T-cell (primary cell): ENCODE measurements at regions not wholly inside any gene's neighbourhood (a gene's known extent, or its start where the extent isn't known, plus 50 kb on each side); places are given as distances from the start of the nearest gene placed in this dataset.

ENCODE experiments used
- ATAC-seq, 4 experiments: fragments of 200-7000 bp in 3 of 4; fragments of 150-1000 bp in 1 of 4; cut with Tn5 transposase; replicated peaks in 1 of 4; 1 replicate in 3 of 4; 2 replicates in 1 of 4; pipeline ENCODE4 v1.10.0; 2021; ENCODE audit warnings: moderate library complexity in 3 of 4, mild to moderate bottlenecking in 2 of 4, moderate number of reproducible peaks in 1 of 4
- CTCF ChIA-PET, 2 donors: fragments of 300-600 bp; sonication (Branson Sonifier 250); formaldehyde crosslinking; loops; one replicate each; lab custom pipeline; 2022; ENCODE audit warnings: antibody characterized with exemption in 2 of 2; lab: Charles Lee
- POLR2A ChIA-PET, 2 donors: fragments of 300-600 bp; sonication (Branson Sonifier 250); formaldehyde crosslinking; loops; one replicate each; lab custom pipeline; 2022; ENCODE audit warnings: antibody characterized with exemption in 2 of 2; lab: Charles Lee
- DNase-seq, 35 experiments: peaks; one replicate each; pipeline versions ENCODE4 v3.0.0 to v3.0.0-alpha.2; 2013 to 2023
- H3K27ac ChIP-seq: one replicate; pipeline ENCODE4 v1.5.1; 2013; ENCODE audit warnings: low read length
- H3K27me3 ChIP-seq, 2 experiments: replicated peaks in 1 of 2; 1 replicate in 1 of 2; 2 replicates in 1 of 2; pipeline versions ENCODE4 v1.6.1 to v1.7.0; 2013; ENCODE audit warnings: low read length in 1 of 2, mixed read lengths in 1 of 2; ENCODE audit not compliant: control insufficient read depth in 2 of 2, insufficient read depth in 2 of 2; ENCODE audit errors: extremely low read depth in 1 of 2
- H3K36me3 ChIP-seq, 2 donors: 1 replicate in 1 of 2; 2 replicates in 1 of 2; pipeline versions ENCODE4 v1.6.1 to v1.7.0; 2013; ENCODE audit warnings: low read length in 1 of 2; ENCODE audit not compliant: control insufficient read depth in 2 of 2, insufficient read depth in 1 of 2; ENCODE audit errors: extremely low read depth in 1 of 2
- H3K4me1 ChIP-seq, 2 experiments: 1 replicate in 1 of 2; 2 replicates in 1 of 2; pipeline versions ENCODE4 v1.6.1 to v1.7.0; 2013; ENCODE audit warnings: low read length in 2 of 2, mixed read lengths in 1 of 2; ENCODE audit not compliant: insufficient read depth in 2 of 2, control insufficient read depth in 1 of 2; ENCODE audit errors: extremely low read depth in 1 of 2
- H3K4me3 ChIP-seq, 2 donors: 1 replicate in 1 of 2; 2 replicates in 1 of 2; pipeline versions ENCODE4 v1.5.1 to v1.7.0; 2013; ENCODE audit warnings: mild to moderate bottlenecking in 2 of 2, low read length in 1 of 2, moderate library complexity in 1 of 2; ENCODE audit not compliant: control insufficient read depth in 1 of 2; ENCODE audit errors: extremely low read depth in 1 of 2
- H3K9me3 ChIP-seq: 2 replicates; pipeline ENCODE4 v1.7.0; 2013
- H3K27ac Mint-ChIP-seq, 2 donors: one replicate each; pipeline ENCODE4 v1.8.0; 2020 to 2021; ENCODE audit warnings: mild to moderate bottlenecking in 2 of 2, mixed read lengths in 2 of 2
- H3K27me3 Mint-ChIP-seq, 2 donors: one replicate each; pipeline ENCODE4 v1.8.0; 2021 to 2022; ENCODE audit warnings: mixed read lengths in 2 of 2
- H3K36me3 Mint-ChIP-seq: one replicate; pipeline ENCODE4 v1.8.0; 2021; ENCODE audit warnings: mixed read lengths
- H3K4me1 Mint-ChIP-seq, 3 donors: one replicate each; pipeline ENCODE4 v1.8.0; 2020 to 2022; ENCODE audit warnings: mixed read lengths in 3 of 3, mild to moderate bottlenecking in 1 of 3
- H3K4me3 Mint-ChIP-seq, 3 donors: one replicate each; pipeline ENCODE4 v1.8.0; 2020 to 2022; ENCODE audit warnings: mild to moderate bottlenecking in 3 of 3, mixed read lengths in 3 of 3, moderate library complexity in 3 of 3
- H3K9me3 Mint-ChIP-seq, 3 donors: one replicate each; pipeline ENCODE4 v1.8.0; 2020 to 2022; ENCODE audit warnings: mixed read lengths in 3 of 3
- WGBS: methylation state at CpG from one replicate; pipeline ENCODE4 v1.1.5; 2013; ENCODE audit warnings: missing lambda C conversion rate; ENCODE audit not compliant: insufficient coverage; 5-methylcytosine and 5-hydroxymethylcytosine counted together

- Histone ChIP-seq H3K4me3 (no peak overlapping the region), H3K9me3 (no peaks in the 10 kb centered on the region), H3K27ac (no peak overlapping the region), H3K36me3 (no peaks in the 10 kb centered on the region), H3K4me1 (no peaks in the 10 kb centered on the region), H3K27me3 (no peaks in the 10 kb centered on the region)
- WGBS: no CpG with 5 or more reads among the region's 2 CpGs
- POLR2A ChIA-PET: no interaction called here
- ATAC-seq: no peak
- H3K4me3 Mint-ChIP-seq: no peak overlapping the region
- no peaks in the 10 kb centered on the region for H3K36me3 Mint-ChIP-seq
- DNase-seq: no peak
- peaks cover 3 to 15% (median 12%) of the 10 kb centered on the region in 3 donors for H3K9me3 Mint-ChIP-seq
- CTCF ChIA-PET: no interaction called here
- H3K27me3 Mint-ChIP-seq: no peaks in the 10 kb centered on the region
- H3K27ac Mint-ChIP-seq: no peak overlapping the region
- no peaks in the 10 kb centered on the region for H3K4me1 Mint-ChIP-seq
Observed at GRCh38 chr12:42834062-42834461, 244.5 kb upstream of the PRICKLE1 start.

GRCh38 chr12:42828836-42829235 lies 239.3 kb upstream of the PRICKLE1 start:
- Mint-ChIP-seq H3K4me3 (no peak overlapping the region), H3K27ac (no peak overlapping the region)
- H3K4me1 ChIP-seq: no peaks in the 10 kb centered on the region

GRCh38 chr12:42824327-42824726 lies 234.8 kb upstream of the PRICKLE1 start:
- WGBS: no CpG with 5 or more reads among the region's 2 CpGs

More at GRCh38 chr12:42828836-42829235, 239.3 kb upstream of the PRICKLE1 start:
- Histone ChIP-seq H3K27ac (no peak overlapping the region), H3K9me3 (no peaks in the 10 kb centered on the region), H3K36me3 (no peaks in the 10 kb centered on the region), H3K4me3 (no peak overlapping the region), H3K27me3 (no peaks in the 10 kb centered on the region)
- no peaks in the 10 kb centered on the region for H3K4me1 Mint-ChIP-seq
- DNase-seq (no peak), ATAC-seq (no peak)
- H3K36me3 Mint-ChIP-seq: no peaks in the 10 kb centered on the region
- ChIA-PET POLR2A (no interaction called here), CTCF (no interaction called here)
- H3K9me3 Mint-ChIP-seq: peaks cover 2 to 6% (median 2%) of the 10 kb centered on the region in 3 donors
- no peaks in the 10 kb centered on the region for H3K27me3 Mint-ChIP-seq
- 71% methylated on average over 4 of the region's 4 CpGs for WGBS

GRCh38 chr12:42823679-42824078 lies 234.1 kb upstream of the PRICKLE1 start:
- no peaks in the 10 kb centered on the region for H3K9me3 ChIP-seq
- ATAC-seq (no peak), DNase-seq (no peak)
- no peak overlapping the region for H3K27ac Mint-ChIP-seq
- no peaks in the 10 kb centered on the region for H3K4me1 Mint-ChIP-seq
- H3K4me1 ChIP-seq: no peaks in the 10 kb centered on the region
- no peak overlapping the region for H3K4me3 Mint-ChIP-seq
- H3K9me3 Mint-ChIP-seq: peaks cover 4 to 16% (median 8%) of the 10 kb centered on the region in 3 donors
- no peaks in the 10 kb centered on the region for H3K27me3 Mint-ChIP-seq
- H3K36me3 ChIP-seq: no peaks in the 10 kb centered on the region
- CTCF ChIA-PET: no interaction called here
- POLR2A ChIA-PET: no interaction called here
- no peak overlapping the region for H3K4me3 ChIP-seq
- H3K27ac ChIP-seq: no peak overlapping the region
- no peaks in the 10 kb centered on the region for H3K27me3 ChIP-seq
- H3K36me3 Mint-ChIP-seq: no peaks in the 10 kb centered on the region

More at GRCh38 chr12:42824327-42824726, 234.8 kb upstream of the PRICKLE1 start:
- no peak overlapping the region for H3K4me3 ChIP-seq
- ChIA-PET CTCF (no interaction called here), POLR2A (no interaction called here)
- H3K36me3 ChIP-seq: no peaks in the 10 kb centered on the region
- no peak overlapping the region for H3K4me3 Mint-ChIP-seq
- ATAC-seq: no peak
- H3K27me3 ChIP-seq: no peaks in the 10 kb centered on the region
- H3K4me1 Mint-ChIP-seq: no peaks in the 10 kb centered on the region
- DNase-seq: no peak
- no peaks in the 10 kb centered on the region for H3K9me3 ChIP-seq
- H3K9me3 Mint-ChIP-seq: peaks cover 4 to 16% (median 8%) of the 10 kb centered on the region in 3 donors
- no peaks in the 10 kb centered on the region for H3K36me3 Mint-ChIP-seq
- no peaks in the 10 kb centered on the region for H3K4me1 ChIP-seq
- H3K27ac Mint-ChIP-seq: no peak overlapping the region
- no peak overlapping the region for H3K27ac ChIP-seq
- no peaks in the 10 kb centered on the region for H3K27me3 Mint-ChIP-seq

GRCh38 chr12:42819846-42820245 lies 230.3 kb upstream of the PRICKLE1 start:
- no peak overlapping the region for H3K4me3 ChIP-seq
- no peaks in the 10 kb centered on the region for H3K4me1 Mint-ChIP-seq
- ATAC-seq (no peak), DNase-seq (no peak)
- no peaks in the 10 kb centered on the region for H3K27me3 ChIP-seq
- H3K9me3 Mint-ChIP-seq: peaks cover 4 to 20% (median 8%) of the 10 kb centered on the region in 3 donors
- no peaks in the 10 kb centered on the region for H3K9me3 ChIP-seq
- no peaks in the 10 kb centered on the region for H3K36me3 Mint-ChIP-seq
- ChIA-PET CTCF (no interaction called here), POLR2A (no interaction called here)
- no peaks in the 10 kb centered on the region for H3K27me3 Mint-ChIP-seq
- H3K27ac ChIP-seq: no peak overlapping the region
- H3K27ac Mint-ChIP-seq: no peak overlapping the region
- no peaks in the 10 kb centered on the region for H3K36me3 ChIP-seq
- H3K4me1 ChIP-seq: no peaks in the 10 kb centered on the region
- WGBS: 57% methylated on average over 4 of the region's 6 CpGs
- H3K4me3 Mint-ChIP-seq: no peak overlapping the region

GRCh38 chr12:42815068-42815467 lies 225.5 kb upstream of the PRICKLE1 start:
- H3K4me3 ChIP-seq: no peak overlapping the region
- CTCF ChIA-PET: no interaction called here
- no peak overlapping the region for H3K27ac Mint-ChIP-seq
- no peak for DNase-seq
- H3K4me3 Mint-ChIP-seq: no peak overlapping the region
- H3K4me1 ChIP-seq: no peaks in the 10 kb centered on the region
- H3K27me3 ChIP-seq: no peaks in the 10 kb centered on the region
- H3K9me3 Mint-ChIP-seq: peaks cover 0 to 24% (median 0%) of the 10 kb centered on the region in 3 donors
- H3K4me1 Mint-ChIP-seq: no peaks in the 10 kb centered on the region
- no peaks in the 10 kb centered on the region for H3K27me3 Mint-ChIP-seq
- no peaks in the 10 kb centered on the region for H3K36me3 Mint-ChIP-seq
- no peaks in the 10 kb centered on the region for H3K36me3 ChIP-seq
- WGBS: 33% methylated on average over 1 of the region's 2 CpGs
- ATAC-seq: no peak
- POLR2A ChIA-PET: no interaction called here
- H3K27ac ChIP-seq: no peak overlapping the region
- no peaks in the 10 kb centered on the region for H3K9me3 ChIP-seq

- DNase-seq (no peak), ATAC-seq (no peak)
- H3K36me3 ChIP-seq: no peaks in the 10 kb centered on the region
- ChIA-PET POLR2A (no interaction called here), CTCF (no interaction called here)
- no peak overlapping the region for H3K4me3 Mint-ChIP-seq
- H3K4me3 ChIP-seq: no peak overlapping the region
- H3K9me3 Mint-ChIP-seq: peaks cover 0 to 16% (median 0%) of the 10 kb centered on the region in 3 donors
- no peak overlapping the region for H3K27ac Mint-ChIP-seq
- 83% methylated on average over 2 of the region's 3 CpGs for WGBS
- H3K9me3 ChIP-seq: no peaks in the 10 kb centered on the region
- no peaks in the 10 kb centered on the region for H3K4me1 ChIP-seq
- H3K27me3 ChIP-seq: no peaks in the 10 kb centered on the region
- H3K27me3 Mint-ChIP-seq: no peaks in the 10 kb centered on the region
- no peaks in the 10 kb centered on the region for H3K36me3 Mint-ChIP-seq
- H3K4me1 Mint-ChIP-seq: no peaks in the 10 kb centered on the region
- no peak overlapping the region for H3K27ac ChIP-seq
Observed at GRCh38 chr12:42812871-42813270, 223.3 kb upstream of the PRICKLE1 start.
